BJ (cell line): ENCODE measurements at regions not wholly inside any gene's neighbourhood (a gene's known extent, or its start where the extent isn't known, plus 50 kb on each side); places are given as distances from the start of the nearest gene placed in this dataset.

ENCODE experiments used
- CTCF ChIA-PET: fragments of 350-600 bp; formaldehyde crosslinking; extraction: SDS; loops from one replicate; lab custom pipeline; 2021; ENCODE audit warnings: antibody characterized with exemption, inconsistent platforms; lab: Yijun Ruan, JAX
- POLR2A ChIA-PET: fragments of 300-600 bp; sonication (Branson Sonifier 250); formaldehyde crosslinking; extraction: SDS; loops from one replicate; lab custom pipeline; 2021; ENCODE audit warnings: antibody characterized with exemption; lab: Charles Lee
- DNase-seq: peaks from one replicate; pipeline ENCODE4 v3.0.0-alpha.2; 2011; ENCODE audit warnings: low read depth
- H3K27me3 ChIP-seq: 2 replicates; pipeline ENCODE4 v1.6.0; 2011; ENCODE audit warnings: low read length; ENCODE audit not compliant: control insufficient read depth, insufficient read depth
- H3K36me3 ChIP-seq: 2 replicates; pipeline ENCODE4 v1.5.1; 2011; ENCODE audit warnings: low read length; ENCODE audit not compliant: control insufficient read depth, insufficient read depth
- H3K4me3 ChIP-seq: 2 replicates; pipeline ENCODE4 v1.5.1; 2011; ENCODE audit warnings: low read depth, mild to moderate bottlenecking, control low read depth, low read length
- CTCF ChIP-seq: IDR thresholded peaks from 2 replicates; pipeline ENCODE4 v1.5.1; 2011; ENCODE audit warnings: low read depth, mild to moderate bottlenecking, control low read depth, inconsistent platforms, low read length, moderate library complexity; ENCODE audit not compliant: insufficient read depth

- no peak for TF ChIP-seq CTCF
- POLR2A ChIA-PET = no interaction called here
- H3K36me3 ChIP-seq = no peaks in the 10 kb centered on the region
- CTCF ChIA-PET = interaction anchor here (1.0 to 1.3 kb wide), 3 partner anchors 10 to 14 kb away, joined by 3 to 4 read pairs (median 3); no protein-coding TSS in a partner anchor
- no peak for DNase-seq
- H3K4me3 ChIP-seq = no peak overlapping the region
- H3K27me3 ChIP-seq = no peaks in the 10 kb centered on the region
Measured at GRCh38 chr10:78935697-78936407, 132.9 kb upstream of the ZMIZ1 start.

DNA sequence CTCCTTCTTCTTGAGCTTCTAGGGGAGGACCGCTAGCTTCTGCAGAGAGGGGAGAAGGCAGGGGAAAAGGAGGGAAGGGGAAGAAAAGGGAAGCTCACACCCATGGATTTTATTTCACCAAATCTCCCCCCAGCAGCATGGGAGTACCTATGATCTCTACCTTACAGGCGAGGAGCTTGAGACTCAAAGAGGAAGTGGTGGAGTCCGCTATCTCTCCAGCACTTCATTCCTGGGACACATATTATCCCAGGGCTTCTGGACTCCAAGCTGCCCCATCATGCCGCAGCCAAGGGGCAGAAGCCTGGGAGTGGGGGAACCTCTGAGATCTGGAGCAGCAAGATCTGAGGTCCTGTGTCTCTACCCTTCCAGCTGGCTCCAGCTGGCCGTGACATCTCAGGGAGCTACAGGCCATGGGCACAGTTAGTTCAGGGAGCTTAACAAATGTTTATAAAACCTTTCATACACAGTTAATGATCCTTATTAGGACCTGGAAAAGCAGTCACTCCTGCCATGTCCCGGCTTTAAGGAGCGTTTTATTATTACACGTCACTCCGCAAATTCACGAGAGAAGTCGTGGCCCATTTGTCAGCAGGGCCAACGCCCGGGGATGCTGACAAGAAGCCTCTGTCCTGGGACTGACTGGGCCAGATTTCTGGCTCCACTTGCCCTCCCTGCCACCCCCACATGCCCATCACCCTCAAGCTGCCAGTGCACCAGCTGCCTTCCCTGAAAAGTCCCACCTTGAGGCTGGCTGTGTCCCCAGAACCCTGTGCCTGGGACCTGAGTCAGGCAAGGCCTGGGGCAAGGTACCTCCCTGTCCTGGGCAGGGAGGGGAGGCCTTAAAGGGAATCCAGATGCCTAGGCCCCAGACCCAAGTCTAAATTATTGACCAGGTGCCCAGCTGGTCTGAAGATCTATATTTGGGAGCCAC lies 132.1 kb upstream of the ZMIZ1 start:
- TF ChIP-seq CTCF = no peak
- Histone ChIP-seq H3K4me3 (no peak overlapping the region), H3K27me3 (no peaks in the 10 kb centered on the region), H3K36me3 (no peaks in the 10 kb centered on the region)
- ChIA-PET POLR2A (no interaction called here), CTCF (interaction anchor here (1.0 to 1.3 kb wide), 3 partner anchors 9 to 13 kb away, joined by 3 to 4 read pairs (median 3); no protein-coding TSS in a partner anchor)
- DNase-seq = no peak

DNA sequence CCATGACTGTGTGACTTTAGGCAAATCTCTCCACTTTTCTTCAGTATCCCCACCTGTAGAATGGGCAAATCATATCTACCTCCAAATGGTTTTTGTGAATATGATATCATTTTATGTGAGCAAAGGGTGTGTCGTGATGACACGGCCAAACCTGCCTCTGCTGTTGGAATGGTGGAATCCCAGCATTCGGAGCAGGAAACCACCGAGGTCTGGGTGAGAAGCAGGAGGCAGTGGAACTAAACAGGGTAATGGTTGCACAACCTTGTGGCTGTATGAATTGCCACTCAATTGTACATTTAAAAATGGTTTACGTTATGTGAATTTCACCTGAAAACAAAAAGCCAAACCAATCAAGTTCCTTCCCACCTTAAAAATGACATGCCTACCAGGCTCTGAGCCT lies 131.4 kb upstream of the ZMIZ1 start:
- CTCF ChIA-PET = no interaction called here
- Histone ChIP-seq H3K36me3 (no peaks in the 10 kb centered on the region), H3K4me3 (no peak overlapping the region), H3K27me3 (no peaks in the 10 kb centered on the region)
- no peak for DNase-seq
- POLR2A ChIA-PET = no interaction called here
- no peak for TF ChIP-seq CTCF

DNA sequence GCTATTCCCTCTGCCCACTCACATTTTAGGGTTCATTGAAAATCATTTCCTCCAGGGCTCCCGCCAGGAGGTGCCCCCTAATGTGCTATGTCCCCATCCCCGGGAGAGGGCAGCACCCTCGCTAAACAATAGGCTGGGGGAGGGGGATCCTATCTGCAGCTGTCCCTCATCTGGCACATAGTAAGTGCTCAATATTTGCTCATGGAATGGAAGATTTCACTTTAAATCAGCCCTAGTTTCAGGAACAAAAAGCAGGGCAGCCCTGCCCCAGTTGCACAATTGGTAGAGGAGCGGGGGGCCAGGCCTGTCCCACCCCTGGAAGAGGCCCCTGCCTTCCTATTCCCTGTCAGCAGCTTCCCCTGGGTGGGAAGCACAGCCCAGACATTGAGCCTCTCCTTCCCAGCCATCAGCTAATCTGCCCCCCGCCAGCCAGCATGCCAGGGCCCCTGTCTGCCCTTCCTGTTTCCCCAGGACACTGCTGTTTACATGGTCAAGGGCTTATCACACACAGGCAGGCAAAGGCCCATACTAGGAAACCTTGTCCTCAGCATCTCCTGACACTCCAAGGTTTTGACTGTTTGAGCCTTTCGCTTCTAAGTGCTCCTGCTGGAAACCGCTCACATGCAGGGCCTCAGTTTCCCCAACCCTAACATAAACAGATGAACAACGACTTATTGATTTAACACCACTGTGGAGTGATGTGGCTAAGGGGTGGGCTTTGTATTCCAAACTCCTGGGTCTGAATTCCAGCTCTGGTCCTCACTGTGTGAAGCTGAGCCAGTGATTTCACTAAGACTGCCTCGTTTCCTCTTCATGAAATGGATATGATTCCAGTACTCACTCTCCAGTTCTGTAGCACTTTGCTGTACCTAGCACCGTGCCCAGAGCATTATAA lies 130.7 kb upstream of the ZMIZ1 start:
- no peaks in the 10 kb centered on the region for H3K36me3 ChIP-seq
- ChIA-PET CTCF (no interaction called here), POLR2A (no interaction called here)
- no peaks in the 10 kb centered on the region for H3K27me3 ChIP-seq
- DNase-seq = no peak
- H3K4me3 ChIP-seq = no peak overlapping the region
- no peak for TF ChIP-seq CTCF
